Mesothelial cell of epicardium (in vitro differentiated cells): ENCODE measurements at regions not wholly inside any gene's neighbourhood (a gene's known extent, or its start where the extent isn't known, plus 50 kb on each side); places are given as distances from the start of the nearest gene placed in this dataset.

ENCODE experiments used
- DNase-seq, 2 experiments: peaks; one replicate each; pipeline ENCODE4 v3.0.0; 2021; ENCODE audit warnings: low spot score in 2 of 2; ENCODE audit not compliant: unreplicated experiment in 2 of 2
- H3K27ac Mint-ChIP-seq: 2 replicates; pipeline ENCODE4 v1.8.0; 2021; ENCODE audit warnings: mixed read lengths
- H3K27me3 Mint-ChIP-seq: 2 replicates; pipeline ENCODE4 v1.8.0; 2021; ENCODE audit warnings: low read depth, mixed read lengths
- H3K36me3 Mint-ChIP-seq: 2 replicates; pipeline ENCODE4 v1.8.0; 2021; ENCODE audit warnings: mixed read lengths
- H3K4me1 Mint-ChIP-seq: 2 replicates; pipeline ENCODE4 v1.8.0; 2021; ENCODE audit warnings: mixed read lengths
- H3K4me3 Mint-ChIP-seq: 2 replicates; pipeline ENCODE4 v1.8.0; 2021; ENCODE audit warnings: mild to moderate bottlenecking, moderate library complexity, mixed read lengths
- H3K9me3 Mint-ChIP-seq: 2 replicates; pipeline ENCODE4 v1.8.0; 2021; ENCODE audit warnings: mixed read lengths
- TF ChIP-seq, protein P1 (sequence below): fragments of 200-600 bp; sonication (generic); IDR thresholded peaks from one replicate; pipeline ENCODE4 v1.5.0; 2021; ENCODE audit warnings: antibody characterized with exemption; ENCODE audit not compliant: unreplicated experiment

DNA sequence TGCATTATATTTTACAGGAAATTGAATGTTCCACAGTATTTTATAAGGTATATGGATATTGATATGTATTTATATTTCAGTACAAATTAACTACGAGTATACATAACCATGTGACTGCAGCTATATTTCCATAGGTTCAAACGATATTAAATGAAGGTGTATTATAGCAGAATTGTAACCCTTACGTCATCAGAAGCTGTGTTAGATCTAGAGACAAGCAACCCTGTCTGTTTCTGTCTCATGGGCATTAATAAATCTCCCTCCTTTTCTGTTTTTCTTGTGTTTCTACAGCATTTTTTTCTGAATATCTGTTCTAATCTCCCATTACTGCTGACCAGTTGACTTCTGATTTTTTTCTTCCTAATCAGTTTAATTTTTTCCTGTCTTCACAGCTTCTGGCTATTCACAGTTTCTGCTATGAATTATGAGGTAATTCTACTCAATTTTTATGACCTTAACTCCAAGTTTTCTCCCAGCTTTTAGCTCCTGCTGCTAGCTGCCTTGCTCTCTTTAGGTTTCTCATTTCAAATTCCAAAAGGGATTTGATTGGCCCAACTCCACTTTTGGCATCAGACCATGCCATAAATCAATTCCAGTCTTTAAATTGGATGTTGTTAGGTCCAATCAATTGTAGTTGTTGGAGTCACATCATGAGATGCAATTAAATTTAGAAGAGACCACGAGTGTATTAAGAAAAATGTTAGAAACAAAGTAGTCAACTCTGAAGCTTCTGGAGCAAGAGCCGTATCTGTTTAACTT is 277.5 kb upstream of the ZSWIM2 start:
- Mint-ChIP-seq H3K4me3 (no peak overlapping the region), H3K9me3 (no peaks in the 10 kb centered on the region), H3K4me1 (peaks cover 3% of the 10 kb centered on the region), H3K27me3 (peaks cover 4% of the 10 kb centered on the region), H3K27ac (no peak overlapping the region), H3K36me3 (no peaks in the 10 kb centered on the region)
- TF ChIP-seq, protein P1, sequence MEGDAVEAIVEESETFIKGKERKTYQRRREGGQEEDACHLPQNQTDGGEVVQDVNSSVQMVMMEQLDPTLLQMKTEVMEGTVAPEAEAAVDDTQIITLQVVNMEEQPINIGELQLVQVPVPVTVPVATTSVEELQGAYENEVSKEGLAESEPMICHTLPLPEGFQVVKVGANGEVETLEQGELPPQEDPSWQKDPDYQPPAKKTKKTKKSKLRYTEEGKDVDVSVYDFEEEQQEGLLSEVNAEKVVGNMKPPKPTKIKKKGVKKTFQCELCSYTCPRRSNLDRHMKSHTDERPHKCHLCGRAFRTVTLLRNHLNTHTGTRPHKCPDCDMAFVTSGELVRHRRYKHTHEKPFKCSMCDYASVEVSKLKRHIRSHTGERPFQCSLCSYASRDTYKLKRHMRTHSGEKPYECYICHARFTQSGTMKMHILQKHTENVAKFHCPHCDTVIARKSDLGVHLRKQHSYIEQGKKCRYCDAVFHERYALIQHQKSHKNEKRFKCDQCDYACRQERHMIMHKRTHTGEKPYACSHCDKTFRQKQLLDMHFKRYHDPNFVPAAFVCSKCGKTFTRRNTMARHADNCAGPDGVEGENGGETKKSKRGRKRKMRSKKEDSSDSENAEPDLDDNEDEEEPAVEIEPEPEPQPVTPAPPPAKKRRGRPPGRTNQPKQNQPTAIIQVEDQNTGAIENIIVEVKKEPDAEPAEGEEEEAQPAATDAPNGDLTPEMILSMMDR, result no peak
- no peak for DNase-seq

DNA sequence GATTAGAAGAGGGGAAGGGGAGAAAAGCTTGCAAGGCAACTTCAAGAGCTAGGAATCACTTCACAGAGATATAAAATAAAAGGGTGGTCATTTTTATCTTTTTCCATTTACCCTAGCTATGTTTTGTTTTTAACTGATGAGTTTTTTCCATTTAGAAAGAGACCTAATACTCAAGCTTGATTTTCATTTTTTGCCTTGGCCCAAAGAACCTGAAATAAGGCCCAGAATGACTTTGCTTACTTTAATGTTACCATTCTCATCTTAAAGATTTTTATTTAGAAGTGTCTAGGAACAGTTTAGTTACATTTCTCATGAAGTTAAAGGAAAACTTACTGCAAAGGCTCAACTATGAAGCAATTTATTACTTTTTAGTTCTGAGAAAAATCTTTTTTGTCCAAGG is 276.3 kb upstream of the ZSWIM2 start:
- Mint-ChIP-seq H3K4me3 (no peak overlapping the region), H3K4me1 (peaks cover 3% of the 10 kb centered on the region), H3K27ac (no peak overlapping the region), H3K36me3 (no peaks in the 10 kb centered on the region), H3K9me3 (no peaks in the 10 kb centered on the region), H3K27me3 (no peaks in the 10 kb centered on the region)
- no peak for DNase-seq
- TF ChIP-seq, protein P1, result no peak

DNA sequence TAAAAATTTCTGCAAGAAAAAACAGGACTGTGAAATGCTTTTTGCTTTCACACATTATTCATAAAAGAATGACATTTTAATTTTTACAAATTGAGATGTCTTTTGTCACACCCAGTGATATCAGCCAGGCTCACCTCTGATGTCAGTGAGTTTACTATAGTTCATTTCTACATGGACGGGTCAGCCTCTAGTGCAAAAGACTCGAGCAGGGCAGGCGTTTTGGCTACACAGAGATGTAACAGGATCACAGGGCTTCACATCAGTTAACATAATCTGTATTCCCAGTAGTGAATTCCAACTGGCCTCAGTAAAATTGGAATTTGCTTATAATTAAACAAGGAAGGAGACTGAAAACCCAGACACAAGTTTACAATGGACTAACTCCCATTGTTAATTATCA is 275.6 kb upstream of the ZSWIM2 start:
- Mint-ChIP-seq H3K36me3 (no peaks in the 10 kb centered on the region), H3K27ac (no peak overlapping the region), H3K4me1 (peaks cover 3% of the 10 kb centered on the region), H3K9me3 (no peaks in the 10 kb centered on the region), H3K27me3 (no peaks in the 10 kb centered on the region), H3K4me3 (no peak overlapping the region)
- TF ChIP-seq, protein P1, result no peak
- no peak for DNase-seq

DNA sequence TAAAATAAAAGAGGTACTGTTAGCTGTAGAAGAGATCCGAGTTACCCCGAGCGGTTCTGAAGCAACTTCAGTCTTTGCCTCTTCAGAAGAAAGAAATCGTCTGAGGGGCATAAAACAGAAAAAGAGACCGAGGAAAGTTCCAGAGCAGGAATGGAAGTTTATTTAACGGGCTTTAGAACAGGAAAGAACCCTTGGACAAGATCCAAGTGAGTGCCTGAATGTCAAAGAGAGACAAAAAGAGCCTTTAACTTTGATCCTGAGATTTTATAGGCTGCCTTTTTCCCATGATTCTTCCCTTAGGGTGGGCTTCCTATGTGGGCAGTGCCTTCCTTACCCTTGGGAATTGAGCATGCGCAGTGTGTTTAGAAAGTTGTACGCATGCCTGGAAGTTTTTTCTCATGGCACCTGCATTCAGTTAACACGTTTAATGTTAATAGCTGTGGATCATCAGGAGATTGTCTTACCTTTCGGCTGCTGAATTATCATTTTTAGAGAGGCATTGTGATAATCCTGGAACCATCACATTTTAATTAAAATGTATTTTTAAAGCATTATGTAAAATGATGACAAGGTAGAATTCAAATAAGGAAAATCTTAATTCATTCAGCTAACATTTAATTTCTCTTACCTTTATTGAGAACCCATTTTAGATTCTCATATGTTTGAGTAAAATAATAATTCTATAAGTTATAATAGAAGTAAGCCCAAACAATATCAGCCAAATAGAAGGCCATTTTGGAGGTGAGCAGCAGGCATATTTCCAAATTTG is 269.5 kb upstream of the ZSWIM2 start:
- Mint-ChIP-seq H3K9me3 (no peaks in the 10 kb centered on the region), H3K27ac (no peak overlapping the region), H3K4me1 (no peaks in the 10 kb centered on the region), H3K4me3 (no peak overlapping the region), H3K27me3 (no peaks in the 10 kb centered on the region), H3K36me3 (no peaks in the 10 kb centered on the region)
- TF ChIP-seq, protein P1, result no peak
- no peak for DNase-seq

DNA sequence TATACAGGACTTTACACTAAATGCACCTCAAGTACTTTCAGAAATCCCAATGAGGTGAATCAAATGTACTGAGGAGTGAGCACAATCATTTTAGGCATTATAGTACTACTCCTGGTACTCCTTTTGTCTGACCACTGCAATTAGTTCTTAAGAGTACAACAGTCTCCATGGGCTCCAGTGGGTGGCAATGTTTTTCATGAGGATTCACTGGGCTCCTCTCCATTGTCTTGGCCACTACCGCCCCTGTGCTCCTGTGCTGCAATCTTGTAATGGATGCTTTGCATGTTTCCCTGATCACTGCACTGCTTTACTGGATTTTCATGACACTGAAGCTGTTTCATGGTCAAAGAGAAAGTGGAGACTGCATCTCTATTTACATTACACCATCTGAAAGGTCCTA is 268.5 kb upstream of the ZSWIM2 start:
- H3K4me3 Mint-ChIP-seq, result no peak overlapping the region
- TF ChIP-seq, protein P1, result no peak
- H3K36me3 Mint-ChIP-seq, result no peaks in the 10 kb centered on the region
- H3K27me3 Mint-ChIP-seq, result peaks cover 2% of the 10 kb centered on the region
- no peak overlapping the region for H3K27ac Mint-ChIP-seq
- H3K9me3 Mint-ChIP-seq, result no peaks in the 10 kb centered on the region
- no peak for DNase-seq
- no peaks in the 10 kb centered on the region for H3K4me1 Mint-ChIP-seq
